ENCODE measurements at regions not wholly inside any gene's neighbourhood (a gene's known extent, or its start where the extent isn't known, plus 50 kb on each side); places are given as distances from the start of the nearest gene placed in this dataset.
"Not testable (repeated sequence)": the region's sequence is repeated elsewhere in the genome, so short reads cannot be mapped to it uniquely, and the experiment has no call there.

- no peak for DNase-seq
These were observed 111.6 kb upstream of the ESRRB start for GRCh38 chr14:76264384-76264783.

GRCh38 chr14:76267322-76268046 lies 108.5 kb upstream of the ESRRB start:
- peak; percentile 2 for DNase-seq

- DNase-seq = no peak
These were observed 107.9 kb upstream of the ESRRB start for GRCh38 chr14:76268047-76268431.

GRCh38 chr14:76268700-76269099 lies 107.2 kb upstream of the ESRRB start:
- no peak for DNase-seq

- DNase-seq = no peak
These were observed 104.7 kb upstream of the ESRRB start for GRCh38 chr14:76271041-76271755.

GRCh38 chr14:76272349-76272748 lies 103.6 kb upstream of the ESRRB start:
- DNase-seq = no peak

GRCh38 chr14:76272774-76273173 lies 103.2 kb upstream of the ESRRB start:
- no peak for DNase-seq

GRCh38 chr14:76273346-76273745 lies 102.6 kb upstream of the ESRRB start:
- DNase-seq = no peak

GRCh38 chr14:76274324-76274723 lies 101.6 kb upstream of the ESRRB start:
- no peak for DNase-seq

- no peak for DNase-seq
These were observed 98.3 kb upstream of the ESRRB start for GRCh38 chr14:76277586-76278130.

- no peak for DNase-seq
These were observed 95.7 kb upstream of the ESRRB start for GRCh38 chr14:76280221-76280620.

- DNase-seq = no peak
These were observed 93.4 kb upstream of the ESRRB start for GRCh38 chr14:76282581-76282980.

- DNase-seq = no peak
These were observed 88.9 kb upstream of the ESRRB start for GRCh38 chr14:76287063-76287462.

- DNase-seq = no peak
These were observed 86.7 kb upstream of the ESRRB start for GRCh38 chr14:76289276-76289675.

GRCh38 chr14:76292561-76292960 lies 83.4 kb upstream of the ESRRB start:
- no peak for DNase-seq

- DNase-seq = no peak
These were observed 82.7 kb upstream of the ESRRB start for GRCh38 chr14:76293221-76293620.

- DNase-seq = no peak
These were observed 82.0 kb upstream of the ESRRB start for GRCh38 chr14:76293923-76294322.

- DNase-seq = no peak
These were observed 81.1 kb upstream of the ESRRB start for GRCh38 chr14:76294876-76295275.

GRCh38 chr14:76298896-76299295 lies 77.0 kb upstream of the ESRRB start:
- DNase-seq = no peak

GRCh38 chr14:76303188-76303587 lies 72.7 kb upstream of the ESRRB start:
- DNase-seq = not testable (repeated sequence)

- DNase-seq = no peak
These were observed 71.2 kb upstream of the ESRRB start for GRCh38 chr14:76304536-76305267.

- no peak for DNase-seq
These were observed 70.6 kb upstream of the ESRRB start for GRCh38 chr14:76305268-76305826.

GRCh38 chr14:76306131-76306530 lies 69.8 kb upstream of the ESRRB start:
- no peak for DNase-seq
